ENCODE measurements at regions not wholly inside any gene's neighbourhood (a gene's known extent, or its start where the extent isn't known, plus 50 kb on each side); places are given as distances from the start of the nearest gene placed in this dataset.

DNA sequence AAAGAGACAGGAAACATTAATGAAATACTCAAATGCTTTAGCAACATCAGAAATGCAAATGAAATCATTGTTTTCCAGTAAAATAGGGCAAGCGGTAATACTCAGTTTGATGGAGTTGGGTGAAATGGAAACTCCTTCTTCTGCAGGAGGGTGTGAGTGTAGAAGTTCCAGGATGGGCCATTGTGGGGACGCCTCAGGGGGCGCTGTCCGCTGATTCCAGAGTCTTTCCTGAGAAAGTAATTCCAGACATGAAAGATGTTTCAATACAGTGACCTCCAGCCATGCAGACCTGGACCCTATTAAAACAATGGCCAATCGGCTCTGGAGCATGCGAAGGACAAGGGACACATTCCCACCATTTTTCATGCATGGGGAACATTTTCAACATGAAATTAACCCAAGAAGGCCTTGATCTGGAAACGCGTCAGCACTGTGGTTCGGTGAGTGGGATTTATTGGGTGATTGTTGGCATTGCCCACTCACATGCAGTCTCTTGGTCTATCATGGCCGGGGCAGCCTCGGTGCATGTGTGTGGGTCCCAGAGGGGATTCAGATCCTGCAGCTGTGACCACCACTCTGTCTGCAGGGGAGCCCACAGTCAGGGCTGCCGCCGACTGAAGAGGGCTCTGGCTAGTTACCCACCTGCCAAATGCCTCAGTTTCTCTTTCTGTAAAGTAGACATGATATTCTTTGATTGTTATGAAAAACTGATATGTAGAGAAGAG lies 132.6 kb upstream of the IRX4 start:
- H3F3A ChIP-seq (ENCODE audit: control insufficient read depth, insufficient read depth): no peaks in the 10 kb centered on the region
- H3K27ac ChIP-seq (ENCODE audit: low read depth, low read length): no peak overlapping the region
- H3K36me3 ChIP-seq (ENCODE audit: control insufficient read depth, low read length): no peaks in the 10 kb centered on the region
- H3K4me2 ChIP-seq (ENCODE audit: low read length): no peak overlapping the region
- no peak overlapping the region for H3K4me3 ChIP-seq (ENCODE audit: low read length)
- no peaks in the 10 kb centered on the region for H3K79me2 ChIP-seq (ENCODE audit: control insufficient read depth, low read length)
- no peaks in the 10 kb centered on the region for H3K4me1 ChIP-seq (ENCODE audit: control insufficient read depth, low read length)
- H3K27me3 ChIP-seq (ENCODE audit: control insufficient read depth, low read length): no peaks in the 10 kb centered on the region
- H3K9me2 ChIP-seq (replicated peaks; ENCODE audit: control insufficient read depth, low read length): no peaks in the 10 kb centered on the region
- H3K9me3 ChIP-seq (ENCODE audit: control insufficient read depth, insufficient read depth, low read length): no peaks in the 10 kb centered on the region
- H4K20me1 ChIP-seq (ENCODE audit: control insufficient read depth, insufficient read depth, low read depth, low read length): no peaks in the 10 kb centered on the region
- TF ChIP-seq EZH2phosphoT487 (IDR thresholded peaks at IDR 0.05; ENCODE audit: borderline replicate concordance, low read length): no peak
- TF ChIP-seq, protein P1, sequence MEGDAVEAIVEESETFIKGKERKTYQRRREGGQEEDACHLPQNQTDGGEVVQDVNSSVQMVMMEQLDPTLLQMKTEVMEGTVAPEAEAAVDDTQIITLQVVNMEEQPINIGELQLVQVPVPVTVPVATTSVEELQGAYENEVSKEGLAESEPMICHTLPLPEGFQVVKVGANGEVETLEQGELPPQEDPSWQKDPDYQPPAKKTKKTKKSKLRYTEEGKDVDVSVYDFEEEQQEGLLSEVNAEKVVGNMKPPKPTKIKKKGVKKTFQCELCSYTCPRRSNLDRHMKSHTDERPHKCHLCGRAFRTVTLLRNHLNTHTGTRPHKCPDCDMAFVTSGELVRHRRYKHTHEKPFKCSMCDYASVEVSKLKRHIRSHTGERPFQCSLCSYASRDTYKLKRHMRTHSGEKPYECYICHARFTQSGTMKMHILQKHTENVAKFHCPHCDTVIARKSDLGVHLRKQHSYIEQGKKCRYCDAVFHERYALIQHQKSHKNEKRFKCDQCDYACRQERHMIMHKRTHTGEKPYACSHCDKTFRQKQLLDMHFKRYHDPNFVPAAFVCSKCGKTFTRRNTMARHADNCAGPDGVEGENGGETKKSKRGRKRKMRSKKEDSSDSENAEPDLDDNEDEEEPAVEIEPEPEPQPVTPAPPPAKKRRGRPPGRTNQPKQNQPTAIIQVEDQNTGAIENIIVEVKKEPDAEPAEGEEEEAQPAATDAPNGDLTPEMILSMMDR (IDR thresholded peaks at IDR 0.05; ENCODE audit: low read depth, low read length, poor library complexity, severe bottlenecking): peak; percentile 42

DNA sequence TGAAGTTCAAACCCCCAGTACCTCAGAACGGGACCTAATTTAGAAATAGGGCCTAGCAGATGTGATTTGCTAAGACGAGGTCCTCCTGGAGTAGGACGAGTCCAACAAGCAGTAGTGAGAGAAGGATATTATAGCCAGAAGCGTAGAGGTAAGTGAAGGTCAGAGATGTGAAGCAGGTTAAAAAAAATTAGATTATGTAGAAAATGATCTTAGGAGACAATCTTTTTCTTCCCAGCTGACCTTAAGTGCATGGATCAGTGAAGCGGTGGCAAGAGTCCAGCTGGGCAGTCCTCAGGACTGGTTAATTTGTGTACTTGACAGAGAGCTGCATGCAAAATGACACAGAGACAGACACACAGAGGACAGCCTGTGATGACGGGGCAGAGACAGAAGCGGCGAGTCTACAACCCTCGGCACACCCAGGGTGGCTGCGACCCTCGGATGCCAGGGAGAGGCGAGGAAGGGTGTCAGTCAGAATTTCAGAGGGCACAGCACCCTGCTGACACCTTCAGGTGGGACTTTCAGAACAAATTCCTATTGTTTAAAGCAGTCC lies 131.4 kb upstream of the IRX4 start:
- H3F3A ChIP-seq (ENCODE audit: control insufficient read depth, insufficient read depth): no peaks in the 10 kb centered on the region
- no peaks in the 10 kb centered on the region for H3K4me1 ChIP-seq (ENCODE audit: control insufficient read depth, low read length)
- TF ChIP-seq, protein P1 (IDR thresholded peaks at IDR 0.05; ENCODE audit: low read depth, low read length, poor library complexity, severe bottlenecking): no peak
- TF ChIP-seq EZH2phosphoT487 (IDR thresholded peaks at IDR 0.05; ENCODE audit: borderline replicate concordance, low read length): no peak
- H3K27me3 ChIP-seq (ENCODE audit: control insufficient read depth, low read length): no peaks in the 10 kb centered on the region
- no peaks in the 10 kb centered on the region for H4K20me1 ChIP-seq (ENCODE audit: control insufficient read depth, insufficient read depth, low read depth, low read length)
- H3K9me2 ChIP-seq (replicated peaks; ENCODE audit: control insufficient read depth, low read length): no peaks in the 10 kb centered on the region
- H3K36me3 ChIP-seq (ENCODE audit: control insufficient read depth, low read length): no peaks in the 10 kb centered on the region
- no peak overlapping the region for H3K4me3 ChIP-seq (ENCODE audit: low read length)
- no peak overlapping the region for H3K4me2 ChIP-seq (ENCODE audit: low read length)
- H3K9me3 ChIP-seq (ENCODE audit: control insufficient read depth, insufficient read depth, low read length): no peaks in the 10 kb centered on the region
- H3K27ac ChIP-seq (ENCODE audit: low read depth, low read length): no peak overlapping the region
- no peaks in the 10 kb centered on the region for H3K79me2 ChIP-seq (ENCODE audit: control insufficient read depth, low read length)

DNA sequence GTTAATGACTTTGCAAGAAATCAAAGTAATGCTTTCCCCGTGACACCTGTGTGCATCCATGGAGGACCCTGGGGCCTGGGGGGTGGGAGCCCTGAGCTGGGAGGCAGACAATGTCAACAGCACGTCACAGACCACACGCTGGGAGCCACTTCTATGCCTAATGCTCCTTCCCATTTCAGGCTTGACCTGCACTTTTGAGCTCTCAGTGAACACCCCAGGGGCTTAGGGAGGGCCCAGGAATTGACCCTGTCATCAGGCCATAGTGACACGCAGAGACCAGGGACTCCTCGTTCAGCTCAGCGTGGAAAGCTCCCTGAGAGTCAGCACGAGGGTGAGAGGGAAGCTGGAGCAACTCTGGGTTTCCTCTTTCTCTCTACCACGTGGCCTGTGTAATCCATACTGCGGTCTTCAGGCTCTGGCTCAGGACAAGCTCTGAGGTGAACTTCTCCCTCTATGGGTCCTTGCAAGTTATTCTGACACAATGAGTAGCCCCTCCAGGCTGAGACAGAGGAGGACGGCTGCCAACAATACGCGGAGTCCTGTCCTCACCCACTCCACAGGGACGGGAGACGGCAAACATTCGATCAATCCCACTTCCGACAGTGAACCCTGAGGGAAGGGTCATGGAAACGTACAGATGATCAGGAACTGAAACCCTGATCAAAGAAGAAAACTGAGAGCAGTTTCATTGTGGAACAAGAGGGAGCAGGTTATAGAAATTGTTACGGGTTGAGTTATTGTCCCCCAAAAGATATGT lies 130.8 kb upstream of the IRX4 start:
- no peaks in the 10 kb centered on the region for H3K27me3 ChIP-seq (ENCODE audit: control insufficient read depth, low read length)
- H3K4me3 ChIP-seq (ENCODE audit: low read length): no peak overlapping the region
- H3K4me1 ChIP-seq (ENCODE audit: control insufficient read depth, low read length): no peaks in the 10 kb centered on the region
- H3F3A ChIP-seq (ENCODE audit: control insufficient read depth, insufficient read depth): no peaks in the 10 kb centered on the region
- TF ChIP-seq EZH2phosphoT487 (IDR thresholded peaks at IDR 0.05; ENCODE audit: borderline replicate concordance, low read length): no peak
- TF ChIP-seq, protein P1 (IDR thresholded peaks at IDR 0.05; ENCODE audit: low read depth, low read length, poor library complexity, severe bottlenecking): no peak
- H3K9me3 ChIP-seq (ENCODE audit: control insufficient read depth, insufficient read depth, low read length): no peaks in the 10 kb centered on the region
- H4K20me1 ChIP-seq (ENCODE audit: control insufficient read depth, insufficient read depth, low read depth, low read length): no peaks in the 10 kb centered on the region
- no peak overlapping the region for H3K27ac ChIP-seq (ENCODE audit: low read depth, low read length)
- H3K36me3 ChIP-seq (ENCODE audit: control insufficient read depth, low read length): no peaks in the 10 kb centered on the region
- H3K9me2 ChIP-seq (replicated peaks; ENCODE audit: control insufficient read depth, low read length): no peaks in the 10 kb centered on the region
- H3K4me2 ChIP-seq (ENCODE audit: low read length): no peak overlapping the region
- no peaks in the 10 kb centered on the region for H3K79me2 ChIP-seq (ENCODE audit: control insufficient read depth, low read length)

Data from DOHH2 (cell line).